ENCODE measurements at regions not wholly inside any gene's neighbourhood (a gene's known extent, or its start where the extent isn't known, plus 50 kb on each side); places are given as distances from the start of the nearest gene placed in this dataset.

DNA sequence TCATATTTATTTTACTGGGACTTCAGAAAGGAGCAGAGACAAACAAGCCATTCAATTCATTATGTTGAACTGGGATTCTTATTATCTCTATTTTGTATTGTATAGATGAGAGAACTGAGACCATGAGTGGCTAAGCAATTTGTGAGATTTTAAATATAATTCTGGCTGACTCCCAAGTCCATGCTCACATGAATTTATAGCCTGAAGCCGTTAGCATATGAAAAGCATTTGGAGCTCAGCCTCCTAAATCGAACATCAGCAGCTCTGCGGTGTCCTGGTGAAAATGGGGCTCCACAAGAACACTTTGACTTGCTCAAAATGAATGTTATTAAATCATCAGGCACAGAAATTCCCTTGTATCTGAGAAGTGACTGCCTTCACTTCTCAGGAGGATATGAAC, 96.8 kb upstream of the DPT start:
- no peaks in the 10 kb centered on the region for H3K36me3 ChIP-seq
- no peak overlapping the region for H3K27ac ChIP-seq
- H3K4me1 ChIP-seq (ENCODE audit: low read depth): peaks cover 7% of the 10 kb centered on the region
- no peak overlapping the region for H3K4me3 ChIP-seq
- no peaks in the 10 kb centered on the region for H3K9me3 ChIP-seq (ENCODE audit: low read depth)
- no peak for DNase-seq (ENCODE audit: low read depth in 1 of 2, low spot score in 1 of 2)
- H3K27me3 ChIP-seq: no peaks in the 10 kb centered on the region
- TF ChIP-seq, protein P1, sequence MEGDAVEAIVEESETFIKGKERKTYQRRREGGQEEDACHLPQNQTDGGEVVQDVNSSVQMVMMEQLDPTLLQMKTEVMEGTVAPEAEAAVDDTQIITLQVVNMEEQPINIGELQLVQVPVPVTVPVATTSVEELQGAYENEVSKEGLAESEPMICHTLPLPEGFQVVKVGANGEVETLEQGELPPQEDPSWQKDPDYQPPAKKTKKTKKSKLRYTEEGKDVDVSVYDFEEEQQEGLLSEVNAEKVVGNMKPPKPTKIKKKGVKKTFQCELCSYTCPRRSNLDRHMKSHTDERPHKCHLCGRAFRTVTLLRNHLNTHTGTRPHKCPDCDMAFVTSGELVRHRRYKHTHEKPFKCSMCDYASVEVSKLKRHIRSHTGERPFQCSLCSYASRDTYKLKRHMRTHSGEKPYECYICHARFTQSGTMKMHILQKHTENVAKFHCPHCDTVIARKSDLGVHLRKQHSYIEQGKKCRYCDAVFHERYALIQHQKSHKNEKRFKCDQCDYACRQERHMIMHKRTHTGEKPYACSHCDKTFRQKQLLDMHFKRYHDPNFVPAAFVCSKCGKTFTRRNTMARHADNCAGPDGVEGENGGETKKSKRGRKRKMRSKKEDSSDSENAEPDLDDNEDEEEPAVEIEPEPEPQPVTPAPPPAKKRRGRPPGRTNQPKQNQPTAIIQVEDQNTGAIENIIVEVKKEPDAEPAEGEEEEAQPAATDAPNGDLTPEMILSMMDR (IDR thresholded peaks at IDR 0.05; ENCODE audit: low read depth, low read length): no peak

DNA sequence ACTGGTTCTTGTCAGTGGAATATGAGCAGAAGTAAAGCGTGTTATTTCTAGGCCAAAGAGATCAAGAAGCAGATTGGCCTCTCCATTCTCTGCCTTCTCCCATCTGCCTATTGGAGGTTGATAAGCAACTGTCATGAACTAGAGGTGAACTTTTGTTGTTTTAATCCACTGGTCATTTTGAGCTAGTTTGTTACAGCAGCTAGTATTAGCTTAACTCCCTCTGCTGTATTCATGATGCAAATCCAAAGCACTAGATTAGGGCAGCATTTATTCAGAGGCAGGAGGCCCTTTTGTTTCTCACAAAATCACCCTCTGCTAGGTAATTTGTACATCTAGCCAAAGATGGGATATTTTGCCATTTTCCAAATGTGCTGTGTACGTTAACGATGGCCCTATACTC, 97.3 kb upstream of the DPT start:
- Histone ChIP-seq H3K4me1 (ENCODE audit: low read depth) (peaks cover 7% of the 10 kb centered on the region), H3K36me3 (no peaks in the 10 kb centered on the region), H3K27me3 (no peaks in the 10 kb centered on the region), H3K27ac (no peak overlapping the region), H3K9me3 (ENCODE audit: low read depth) (no peaks in the 10 kb centered on the region), H3K4me3 (no peak overlapping the region)
- TF ChIP-seq, protein P1 (IDR thresholded peaks at IDR 0.05; ENCODE audit: low read depth, low read length): no peak
- DNase-seq (ENCODE audit: low read depth in 1 of 2, low spot score in 1 of 2): no peak

DNA sequence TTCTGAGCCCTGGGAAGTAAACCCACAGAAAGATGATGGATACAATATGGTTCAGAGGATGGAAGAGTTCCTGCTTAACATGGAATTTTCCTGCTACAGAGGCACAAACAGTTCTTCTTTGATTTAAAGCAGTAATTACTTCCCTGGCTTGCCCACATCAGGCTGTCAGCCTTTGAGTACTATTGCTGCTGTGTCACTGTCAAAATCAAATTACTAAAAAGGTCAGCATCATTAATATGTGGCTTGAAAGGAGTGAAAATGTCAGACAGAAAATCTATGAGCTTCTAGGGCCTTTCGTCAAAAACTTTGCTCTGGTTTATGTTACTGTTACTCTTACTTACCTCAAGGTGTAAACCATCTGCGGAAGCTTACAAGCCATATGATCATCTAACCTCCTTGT, 98.6 kb upstream of the DPT start:
- DNase-seq (ENCODE audit: low read depth in 1 of 2, low spot score in 1 of 2): no peak
- Histone ChIP-seq H3K4me3 (no peak overlapping the region), H3K36me3 (no peaks in the 10 kb centered on the region), H3K9me3 (ENCODE audit: low read depth) (no peaks in the 10 kb centered on the region), H3K4me1 (ENCODE audit: low read depth) (peaks cover 7% of the 10 kb centered on the region), H3K27me3 (no peaks in the 10 kb centered on the region), H3K27ac (no peak overlapping the region)
- TF ChIP-seq, protein P1 (IDR thresholded peaks at IDR 0.05; ENCODE audit: low read depth, low read length): no peak

DNA sequence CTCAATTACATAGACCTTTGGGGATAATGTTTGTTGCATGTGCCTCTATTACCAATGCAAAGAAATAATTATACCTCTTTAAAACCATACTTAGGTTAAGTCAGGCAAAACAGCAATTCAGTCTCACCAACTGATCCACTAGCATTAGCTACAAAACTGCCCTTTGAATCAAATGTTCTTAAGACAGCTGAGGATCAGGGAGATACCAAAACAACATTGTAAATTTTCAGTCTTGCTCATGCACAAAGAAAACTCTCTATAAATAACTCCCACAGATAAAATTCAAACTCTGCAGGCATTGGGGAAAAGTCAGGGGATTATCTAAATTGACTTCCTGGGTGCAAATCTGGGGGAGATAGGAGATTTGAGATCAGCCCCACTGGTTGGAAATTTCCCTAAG, 100.9 kb upstream of the DPT start:
- DNase-seq (ENCODE audit: low read depth in 1 of 2, low spot score in 1 of 2): no peak
- Histone ChIP-seq H3K9me3 (ENCODE audit: low read depth) (no peaks in the 10 kb centered on the region), H3K4me3 (no peak overlapping the region), H3K36me3 (no peaks in the 10 kb centered on the region), H3K4me1 (ENCODE audit: low read depth) (peaks cover 15% of the 10 kb centered on the region), H3K27ac (no peak overlapping the region), H3K27me3 (no peaks in the 10 kb centered on the region)
- TF ChIP-seq, protein P1 (IDR thresholded peaks at IDR 0.05; ENCODE audit: low read depth, low read length): no peak

DNA sequence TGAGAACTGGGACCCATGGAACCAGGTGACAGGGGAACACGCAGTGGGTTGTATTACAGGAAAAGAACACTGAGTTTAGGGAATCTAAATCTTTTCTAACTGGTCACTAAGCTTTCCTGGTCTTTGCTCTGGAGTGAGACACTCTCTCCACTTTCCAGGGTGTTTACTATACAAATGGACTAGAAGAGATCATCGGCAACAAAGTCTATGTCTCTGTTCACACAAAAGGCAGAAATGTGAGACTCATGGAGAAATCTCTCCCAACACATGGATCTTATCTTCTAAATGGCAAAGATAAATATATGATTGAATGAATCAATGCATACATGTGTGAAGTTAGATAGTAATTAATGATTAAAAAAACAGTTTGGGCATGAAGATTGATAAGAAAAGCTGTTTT, 101.6 kb upstream of the DPT start:
- no peak overlapping the region for H3K27ac ChIP-seq
- no peak for DNase-seq (ENCODE audit: low read depth in 1 of 2, low spot score in 1 of 2)
- no peaks in the 10 kb centered on the region for H3K27me3 ChIP-seq
- TF ChIP-seq, protein P1 (IDR thresholded peaks at IDR 0.05; ENCODE audit: low read depth, low read length): no peak
- no peak overlapping the region for H3K4me3 ChIP-seq
- peaks cover 15% of the 10 kb centered on the region for H3K4me1 ChIP-seq (ENCODE audit: low read depth)
- H3K9me3 ChIP-seq (ENCODE audit: low read depth): no peaks in the 10 kb centered on the region
- no peaks in the 10 kb centered on the region for H3K36me3 ChIP-seq

DNA sequence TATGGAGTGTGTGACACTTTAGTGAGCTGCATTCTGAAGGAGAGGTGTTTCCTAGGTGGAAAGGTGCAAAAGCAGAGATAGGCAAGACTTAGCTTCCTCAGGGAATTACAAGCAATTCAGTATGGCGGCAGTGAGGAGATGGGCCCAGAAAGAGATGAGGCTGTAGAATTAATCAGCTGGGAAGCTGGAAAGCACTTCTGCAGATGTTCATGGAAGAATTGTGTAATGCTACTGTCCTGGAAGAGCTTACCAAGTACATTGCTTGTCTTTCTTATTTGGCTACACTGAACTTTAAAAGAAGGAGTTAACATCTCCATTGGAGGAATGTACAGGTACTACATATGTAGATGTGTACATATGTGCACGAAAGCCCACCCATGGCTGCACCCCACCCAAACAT, 103.7 kb upstream of the DPT start:
- DNase-seq (ENCODE audit: low read depth in 1 of 2, low spot score in 1 of 2): peak in 1 of 2 donors; percentile 7
- Histone ChIP-seq H3K36me3 (no peaks in the 10 kb centered on the region), H3K27me3 (no peaks in the 10 kb centered on the region), H3K4me1 (ENCODE audit: low read depth) (peaks cover 15% of the 10 kb centered on the region), H3K9me3 (ENCODE audit: low read depth) (no peaks in the 10 kb centered on the region), H3K4me3 (no peak overlapping the region), H3K27ac (no peak overlapping the region)
- TF ChIP-seq, protein P1 (IDR thresholded peaks at IDR 0.05; ENCODE audit: low read depth, low read length): no peak

Measured in cardiac muscle cell (in vitro differentiated cells and primary cell).